ENCODE measurements at regions not wholly inside any gene's neighbourhood (a gene's known extent, or its start where the extent isn't known, plus 50 kb on each side); places are given as distances from the start of the nearest gene placed in this dataset.

GRCh38 chr17:69655902-69656301 is 241.4 kb downstream of the MAP2K6 start:
- TF ChIP-seq CTCF (IDR thresholded peaks at IDR 0.05) (no peak), POLR2A (IDR thresholded peaks at IDR 0.05) (no peak)

All from testis (tissue), 2 donors.